ENCODE measurements at regions not wholly inside any gene's neighbourhood (a gene's known extent, or its start where the extent isn't known, plus 50 kb on each side); places are given as distances from the start of the nearest gene placed in this dataset.

GRCh38 chr16:86443508-86444147 lies 66.7 kb upstream of the FOXF1 start:
- Histone ChIP-seq H3K27me3 (ENCODE audit: low read depth) (peaks cover 75% of the 10 kb centered on the region), H3K4me1 (peaks cover 10% of the 10 kb centered on the region), H3K36me3 (no peaks in the 10 kb centered on the region), H3K27ac (replicated peaks) (no peak overlapping the region), H3K4me3 (no peak overlapping the region), H3K9me3 (replicated peaks) (no peaks in the 10 kb centered on the region)
- intact Hi-C loops (cut with micrococcal nuclease): no loop called here
- no peak for TF ChIP-seq CTCF (IDR thresholded peaks at IDR 0.05; ENCODE audit: borderline replicate concordance)
- DNase-seq: no peak

GRCh38 chr16:86444261-86444660 lies 66.1 kb upstream of the FOXF1 start:
- Histone ChIP-seq H3K4me1 (peaks cover 10% of the 10 kb centered on the region), H3K27ac (replicated peaks) (no peak overlapping the region), H3K27me3 (ENCODE audit: low read depth) (peaks cover 69% of the 10 kb centered on the region), H3K36me3 (no peaks in the 10 kb centered on the region), H3K4me3 (no peak overlapping the region), H3K9me3 (replicated peaks) (no peaks in the 10 kb centered on the region)
- intact Hi-C loops (cut with micrococcal nuclease): no loop called here
- no peak for TF ChIP-seq CTCF (IDR thresholded peaks at IDR 0.05; ENCODE audit: borderline replicate concordance)
- no peak for DNase-seq

- intact Hi-C loops (cut with micrococcal nuclease): no loop called here
- H3K27me3 ChIP-seq (ENCODE audit: low read depth): peaks cover 65% of the 10 kb centered on the region
Measured at GRCh38 chr16:86444661-86445060, 65.7 kb upstream of the FOXF1 start.

GRCh38 chr16:86446279-86446678 lies 64.0 kb upstream of the FOXF1 start:
- no peak for DNase-seq
- Histone ChIP-seq H3K4me1 (peaks cover 10% of the 10 kb centered on the region), H3K27me3 (ENCODE audit: low read depth) (peaks cover 64% of the 10 kb centered on the region), H3K36me3 (no peaks in the 10 kb centered on the region), H3K9me3 (replicated peaks) (peaks cover 5% of the 10 kb centered on the region), H3K27ac (replicated peaks) (no peak overlapping the region), H3K4me3 (no peak overlapping the region)
- no peak for TF ChIP-seq CTCF (IDR thresholded peaks at IDR 0.05; ENCODE audit: borderline replicate concordance)
- intact Hi-C loops (cut with micrococcal nuclease): no loop called here

More at GRCh38 chr16:86444661-86445060, 65.7 kb upstream of the FOXF1 start:
- Histone ChIP-seq H3K27ac (replicated peaks) (no peak overlapping the region), H3K4me1 (peaks cover 10% of the 10 kb centered on the region), H3K4me3 (no peak overlapping the region), H3K36me3 (no peaks in the 10 kb centered on the region), H3K9me3 (replicated peaks) (no peaks in the 10 kb centered on the region)
- no peak for TF ChIP-seq CTCF (IDR thresholded peaks at IDR 0.05; ENCODE audit: borderline replicate concordance)
- no peak for DNase-seq

GRCh38 chr16:86447228-86447627 lies 63.1 kb upstream of the FOXF1 start:
- peaks cover 55% of the 10 kb centered on the region for H3K27me3 ChIP-seq (ENCODE audit: low read depth)

More at GRCh38 chr16:86447228-86447627, 63.1 kb upstream of the FOXF1 start:
- Histone ChIP-seq H3K4me3 (no peak overlapping the region), H3K9me3 (replicated peaks) (peaks cover 5% of the 10 kb centered on the region), H3K4me1 (peaks cover 10% of the 10 kb centered on the region), H3K36me3 (no peaks in the 10 kb centered on the region), H3K27ac (replicated peaks) (no peak overlapping the region)
- intact Hi-C loops (cut with micrococcal nuclease): no loop called here
- DNase-seq: no peak
- no peak for TF ChIP-seq CTCF (IDR thresholded peaks at IDR 0.05; ENCODE audit: borderline replicate concordance)
